ENCODE measurements at regions not wholly inside any gene's neighbourhood (a gene's known extent, or its start where the extent isn't known, plus 50 kb on each side); places are given as distances from the start of the nearest gene placed in this dataset.
A peak's percentile ranks its signal among the peaks of the same experiment; 100 is the strongest.
"Not testable (repeated sequence)": the region's sequence is repeated elsewhere in the genome, so short reads cannot be mapped to it uniquely, and the experiment has no call there.

DNA sequence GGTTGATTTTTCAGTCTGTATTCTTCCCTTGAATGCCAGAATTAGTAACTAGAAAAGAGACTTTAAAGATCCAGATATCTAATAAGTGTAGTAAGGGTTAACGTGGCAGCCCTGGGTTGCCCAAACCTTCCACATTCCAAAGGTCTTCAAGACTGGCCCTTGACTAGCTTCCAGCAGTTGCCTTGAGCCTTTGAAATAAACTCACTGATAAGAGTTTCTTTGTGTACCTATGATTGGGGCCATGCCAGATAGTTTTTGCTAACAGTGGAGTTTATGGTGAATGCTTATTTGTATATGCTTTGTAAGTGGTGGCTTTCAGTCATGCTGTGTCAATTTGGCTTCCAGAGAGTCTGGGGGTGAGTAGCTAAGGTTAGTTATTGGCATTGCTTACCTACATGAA lies 722.3 kb downstream of the RNF144A start:
- H3K4me1 ChIP-seq (ENCODE audit: control insufficient read depth in 4 of 4, insufficient read depth in 4 of 4, low read length in 3 of 4) = peaks cover 0 to 6% (median 2%) of the 10 kb centered on the region in 4 donors
- TF ChIP-seq CTCF (IDR thresholded peaks at IDR 0.05; ENCODE audit: low read depth, low read length, missing input control) = no peak
- no peak for TF ChIP-seq GABPA (IDR thresholded peaks at IDR 0.05 in 1 of 2, conservative IDR thresholded peaks at IDR 0.05 in 1 of 2)
- TF ChIP-seq RXRA (IDR thresholded peaks at IDR 0.05) = peak in 1 of 2 donors; percentile 26
- TF ChIP-seq, protein P1, sequence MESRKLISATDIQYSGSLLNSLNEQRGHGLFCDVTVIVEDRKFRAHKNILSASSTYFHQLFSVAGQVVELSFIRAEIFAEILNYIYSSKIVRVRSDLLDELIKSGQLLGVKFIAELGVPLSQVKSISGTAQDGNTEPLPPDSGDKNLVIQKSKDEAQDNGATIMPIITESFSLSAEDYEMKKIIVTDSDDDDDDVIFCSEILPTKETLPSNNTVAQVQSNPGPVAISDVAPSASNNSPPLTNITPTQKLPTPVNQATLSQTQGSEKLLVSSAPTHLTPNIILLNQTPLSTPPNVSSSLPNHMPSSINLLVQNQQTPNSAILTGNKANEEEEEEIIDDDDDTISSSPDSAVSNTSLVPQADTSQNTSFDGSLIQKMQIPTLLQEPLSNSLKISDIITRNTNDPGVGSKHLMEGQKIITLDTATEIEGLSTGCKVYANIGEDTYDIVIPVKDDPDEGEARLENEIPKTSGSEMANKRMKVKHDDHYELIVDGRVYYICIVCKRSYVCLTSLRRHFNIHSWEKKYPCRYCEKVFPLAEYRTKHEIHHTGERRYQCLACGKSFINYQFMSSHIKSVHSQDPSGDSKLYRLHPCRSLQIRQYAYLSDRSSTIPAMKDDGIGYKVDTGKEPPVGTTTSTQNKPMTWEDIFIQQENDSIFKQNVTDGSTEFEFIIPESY (IDR thresholded peaks at IDR 0.05) = peak; percentile 39
- no peak for TF ChIP-seq ATF3 (IDR thresholded peaks at IDR 0.05)
- peak; percentile 16 for TF ChIP-seq FOXA2 (IDR thresholded peaks at IDR 0.05)
- peak; percentile 48 for TF ChIP-seq HNF4G (IDR thresholded peaks at IDR 0.05)
- TF ChIP-seq SP1 (IDR thresholded peaks at IDR 0.05) = peak; percentile 40
- TF ChIP-seq YY1 (IDR thresholded peaks at IDR 0.05) = no peak
- TF ChIP-seq HNF4A (conservative IDR thresholded peaks at IDR 0.05) = peak; percentile 61 to 79
- TF ChIP-seq, protein P2, sequence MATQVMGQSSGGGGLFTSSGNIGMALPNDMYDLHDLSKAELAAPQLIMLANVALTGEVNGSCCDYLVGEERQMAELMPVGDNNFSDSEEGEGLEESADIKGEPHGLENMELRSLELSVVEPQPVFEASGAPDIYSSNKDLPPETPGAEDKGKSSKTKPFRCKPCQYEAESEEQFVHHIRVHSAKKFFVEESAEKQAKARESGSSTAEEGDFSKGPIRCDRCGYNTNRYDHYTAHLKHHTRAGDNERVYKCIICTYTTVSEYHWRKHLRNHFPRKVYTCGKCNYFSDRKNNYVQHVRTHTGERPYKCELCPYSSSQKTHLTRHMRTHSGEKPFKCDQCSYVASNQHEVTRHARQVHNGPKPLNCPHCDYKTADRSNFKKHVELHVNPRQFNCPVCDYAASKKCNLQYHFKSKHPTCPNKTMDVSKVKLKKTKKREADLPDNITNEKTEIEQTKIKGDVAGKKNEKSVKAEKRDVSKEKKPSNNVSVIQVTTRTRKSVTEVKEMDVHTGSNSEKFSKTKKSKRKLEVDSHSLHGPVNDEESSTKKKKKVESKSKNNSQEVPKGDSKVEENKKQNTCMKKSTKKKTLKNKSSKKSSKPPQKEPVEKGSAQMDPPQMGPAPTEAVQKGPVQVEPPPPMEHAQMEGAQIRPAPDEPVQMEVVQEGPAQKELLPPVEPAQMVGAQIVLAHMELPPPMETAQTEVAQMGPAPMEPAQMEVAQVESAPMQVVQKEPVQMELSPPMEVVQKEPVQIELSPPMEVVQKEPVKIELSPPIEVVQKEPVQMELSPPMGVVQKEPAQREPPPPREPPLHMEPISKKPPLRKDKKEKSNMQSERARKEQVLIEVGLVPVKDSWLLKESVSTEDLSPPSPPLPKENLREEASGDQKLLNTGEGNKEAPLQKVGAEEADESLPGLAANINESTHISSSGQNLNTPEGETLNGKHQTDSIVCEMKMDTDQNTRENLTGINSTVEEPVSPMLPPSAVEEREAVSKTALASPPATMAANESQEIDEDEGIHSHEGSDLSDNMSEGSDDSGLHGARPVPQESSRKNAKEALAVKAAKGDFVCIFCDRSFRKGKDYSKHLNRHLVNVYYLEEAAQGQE (IDR thresholded peaks at IDR 0.05) = peak; percentile 30
- TF ChIP-seq TAF1 (conservative IDR thresholded peaks at IDR 0.05) = no peak
- H3K4me3 ChIP-seq (ENCODE audit: low read depth in 1 of 3, low read length in 3 of 3) = no peak overlapping the region
- H3K9ac ChIP-seq (ENCODE audit: low read depth in 1 of 2, low read length in 2 of 2) = no peak overlapping the region
- H3K36me3 ChIP-seq (ENCODE audit: control insufficient read depth in 4 of 4, insufficient read depth in 3 of 4, low read depth in 1 of 4, low read length in 3 of 4) = no peaks in the 10 kb centered on the region
- DNase-seq (ENCODE audit: low spot score) = no peak
- H3K27me3 ChIP-seq (ENCODE audit: control insufficient read depth in 4 of 4, insufficient read depth in 4 of 4, low read length in 3 of 4) = no peaks in the 10 kb centered on the region
- WGBS = 32% methylated on average over 1 of the region's 1 CpG
- H3K27ac ChIP-seq (ENCODE audit: low read depth in 1 of 2, low read length in 2 of 2) = no peak overlapping the region
- H3K9me3 ChIP-seq (ENCODE audit: control insufficient read depth in 4 of 4, low read length in 3 of 4) = peaks cover 0 to 5% (median 1%) of the 10 kb centered on the region in 4 donors

DNA sequence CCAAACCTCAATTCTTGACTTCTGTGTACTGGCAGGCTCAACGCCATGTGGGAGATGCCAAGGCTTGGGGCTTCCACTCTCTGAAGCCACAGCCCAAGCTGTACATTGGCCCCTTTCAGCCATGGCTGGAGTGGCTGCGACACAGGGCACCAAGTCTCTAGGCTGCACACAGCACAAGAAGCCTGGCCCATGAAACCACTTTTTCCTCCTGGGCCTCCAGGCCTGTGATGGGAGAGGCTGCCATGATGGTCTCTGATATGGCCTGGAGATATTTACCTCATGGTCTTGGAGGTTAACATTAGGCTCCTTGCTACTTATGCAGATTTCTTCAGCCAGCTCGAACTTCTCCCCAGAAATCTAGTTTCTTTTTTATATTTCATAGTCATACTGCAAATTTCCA lies 724.1 kb downstream of the RNF144A start:
- not testable (repeated sequence) for H3K4me3 ChIP-seq (ENCODE audit: low read depth in 1 of 3, low read length in 3 of 3); H3K36me3 ChIP-seq (ENCODE audit: control insufficient read depth in 4 of 4, insufficient read depth in 3 of 4, low read depth in 1 of 4, low read length in 3 of 4); DNase-seq (ENCODE audit: low spot score); H3K27ac ChIP-seq (ENCODE audit: low read depth in 1 of 2, low read length in 2 of 2); H3K9me3 ChIP-seq (ENCODE audit: control insufficient read depth in 4 of 4, low read length in 3 of 4); H3K4me1 ChIP-seq (ENCODE audit: control insufficient read depth in 4 of 4, insufficient read depth in 4 of 4, low read length in 3 of 4); H3K27me3 ChIP-seq (ENCODE audit: control insufficient read depth in 4 of 4, insufficient read depth in 4 of 4, low read length in 3 of 4); H3K9ac ChIP-seq (ENCODE audit: low read depth in 1 of 2, low read length in 2 of 2)
- WGBS = 93% methylated on average over 3 of the region's 3 CpGs
